ENCODE measurements at regions not wholly inside any gene's neighbourhood (a gene's known extent, or its start where the extent isn't known, plus 50 kb on each side); places are given as distances from the start of the nearest gene placed in this dataset.

DNA sequence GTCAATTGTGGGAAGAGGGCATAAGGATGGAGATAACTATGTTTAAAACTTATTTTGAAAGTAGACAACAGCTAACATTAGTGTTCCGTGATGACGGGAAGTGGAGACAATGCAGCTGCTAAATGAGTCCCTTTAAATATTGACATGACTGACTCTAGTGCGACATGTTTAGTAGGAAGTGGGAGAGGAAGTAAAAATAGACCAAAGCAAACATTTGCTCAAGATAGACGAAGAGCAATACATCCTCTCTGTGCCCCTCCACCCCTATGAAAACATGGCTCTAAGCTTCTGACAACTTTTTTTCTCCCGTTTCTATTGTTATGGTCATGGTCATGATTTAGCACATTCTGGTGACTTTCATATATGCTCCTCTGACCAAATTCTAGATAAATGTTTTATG is 60.0 kb upstream of the HMCN1 start (continued):
- TF ChIP-seq ZNF205 (CRISPR knock-in tag; IDR thresholded peaks at IDR 0.05) (peak; percentile 33; the same call in 1 of the 2 replicates), EED (CRISPR knock-in tag; IDR thresholded peaks at IDR 0.05) (no peak), CCDC6 (CRISPR knock-in tag; IDR thresholded peaks at IDR 0.05) (no peak; the same call in 1 of the 2 replicates), FOXA3 (CRISPR knock-in tag; IDR thresholded peaks at IDR 0.05) (peak; percentile 97), PITX1 (CRISPR knock-in tag; IDR thresholded peaks at IDR 0.05) (peak; percentile 89), ZNF776 (CRISPR knock-in tag; IDR thresholded peaks at IDR 0.05) (no peak), ZNF720 (CRISPR knock-in tag; IDR thresholded peaks at IDR 0.05) (no peak), CHD4 (IDR thresholded peaks at IDR 0.05; ENCODE audit: borderline replicate concordance, low read length) (no peak), AHR (CRISPR knock-in tag; IDR thresholded peaks at IDR 0.05) (no peak), ZBTB33 (CRISPR knock-in tag; IDR thresholded peaks at IDR 0.05) (no peak), SNAPC2 (CRISPR knock-in tag; IDR thresholded peaks at IDR 0.05) (peak; percentile 48; the same call in 1 of the 2 replicates), TGIF2 (CRISPR knock-in tag; IDR thresholded peaks at IDR 0.05) (0 out of 2 replicates have a peak, but pooled peaks have one; percentile 15), TIGD3 (CRISPR knock-in tag; IDR thresholded peaks at IDR 0.05; ENCODE audit: borderline replicate concordance) (no peak)
- TF ChIP-seq, protein P1, sequence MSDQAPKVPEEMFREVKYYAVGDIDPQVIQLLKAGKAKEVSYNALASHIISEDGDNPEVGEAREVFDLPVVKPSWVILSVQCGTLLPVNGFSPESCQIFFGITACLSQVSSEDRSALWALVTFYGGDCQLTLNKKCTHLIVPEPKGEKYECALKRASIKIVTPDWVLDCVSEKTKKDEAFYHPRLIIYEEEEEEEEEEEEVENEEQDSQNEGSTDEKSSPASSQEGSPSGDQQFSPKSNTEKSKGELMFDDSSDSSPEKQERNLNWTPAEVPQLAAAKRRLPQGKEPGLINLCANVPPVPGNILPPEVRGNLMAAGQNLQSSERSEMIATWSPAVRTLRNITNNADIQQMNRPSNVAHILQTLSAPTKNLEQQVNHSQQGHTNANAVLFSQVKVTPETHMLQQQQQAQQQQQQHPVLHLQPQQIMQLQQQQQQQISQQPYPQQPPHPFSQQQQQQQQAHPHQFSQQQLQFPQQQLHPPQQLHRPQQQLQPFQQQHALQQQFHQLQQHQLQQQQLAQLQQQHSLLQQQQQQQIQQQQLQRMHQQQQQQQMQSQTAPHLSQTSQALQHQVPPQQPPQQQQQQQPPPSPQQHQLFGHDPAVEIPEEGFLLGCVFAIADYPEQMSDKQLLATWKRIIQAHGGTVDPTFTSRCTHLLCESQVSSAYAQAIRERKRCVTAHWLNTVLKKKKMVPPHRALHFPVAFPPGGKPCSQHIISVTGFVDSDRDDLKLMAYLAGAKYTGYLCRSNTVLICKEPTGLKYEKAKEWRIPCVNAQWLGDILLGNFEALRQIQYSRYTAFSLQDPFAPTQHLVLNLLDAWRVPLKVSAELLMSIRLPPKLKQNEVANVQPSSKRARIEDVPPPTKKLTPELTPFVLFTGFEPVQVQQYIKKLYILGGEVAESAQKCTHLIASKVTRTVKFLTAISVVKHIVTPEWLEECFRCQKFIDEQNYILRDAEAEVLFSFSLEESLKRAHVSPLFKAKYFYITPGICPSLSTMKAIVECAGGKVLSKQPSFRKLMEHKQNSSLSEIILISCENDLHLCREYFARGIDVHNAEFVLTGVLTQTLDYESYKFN (CRISPR knock-in tag; conservative IDR thresholded peaks at IDR 0.05) = peak; percentile 87
- TF ChIP-seq, protein P2, sequence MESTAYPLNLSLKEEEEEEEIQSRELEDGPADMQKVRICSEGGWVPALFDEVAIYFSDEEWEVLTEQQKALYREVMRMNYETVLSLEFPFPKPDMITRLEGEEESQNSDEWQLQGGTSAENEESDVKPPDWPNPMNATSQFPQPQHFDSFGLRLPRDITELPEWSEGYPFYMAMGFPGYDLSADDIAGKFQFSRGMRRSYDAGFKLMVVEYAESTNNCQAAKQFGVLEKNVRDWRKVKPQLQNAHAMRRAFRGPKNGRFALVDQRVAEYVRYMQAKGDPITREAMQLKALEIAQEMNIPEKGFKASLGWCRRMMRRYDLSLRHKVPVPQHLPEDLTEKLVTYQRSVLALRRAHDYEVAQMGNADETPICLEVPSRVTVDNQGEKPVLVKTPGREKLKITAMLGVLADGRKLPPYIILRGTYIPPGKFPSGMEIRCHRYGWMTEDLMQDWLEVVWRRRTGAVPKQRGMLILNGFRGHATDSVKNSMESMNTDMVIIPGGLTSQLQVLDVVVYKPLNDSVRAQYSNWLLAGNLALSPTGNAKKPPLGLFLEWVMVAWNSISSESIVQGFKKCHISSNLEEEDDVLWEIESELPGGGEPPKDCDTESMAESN (CRISPR knock-in tag; conservative IDR thresholded peaks at IDR 0.05) = 0 out of 2 replicates have a peak, but pooled peaks have one; percentile 34
- TF ChIP-seq, protein P3, sequence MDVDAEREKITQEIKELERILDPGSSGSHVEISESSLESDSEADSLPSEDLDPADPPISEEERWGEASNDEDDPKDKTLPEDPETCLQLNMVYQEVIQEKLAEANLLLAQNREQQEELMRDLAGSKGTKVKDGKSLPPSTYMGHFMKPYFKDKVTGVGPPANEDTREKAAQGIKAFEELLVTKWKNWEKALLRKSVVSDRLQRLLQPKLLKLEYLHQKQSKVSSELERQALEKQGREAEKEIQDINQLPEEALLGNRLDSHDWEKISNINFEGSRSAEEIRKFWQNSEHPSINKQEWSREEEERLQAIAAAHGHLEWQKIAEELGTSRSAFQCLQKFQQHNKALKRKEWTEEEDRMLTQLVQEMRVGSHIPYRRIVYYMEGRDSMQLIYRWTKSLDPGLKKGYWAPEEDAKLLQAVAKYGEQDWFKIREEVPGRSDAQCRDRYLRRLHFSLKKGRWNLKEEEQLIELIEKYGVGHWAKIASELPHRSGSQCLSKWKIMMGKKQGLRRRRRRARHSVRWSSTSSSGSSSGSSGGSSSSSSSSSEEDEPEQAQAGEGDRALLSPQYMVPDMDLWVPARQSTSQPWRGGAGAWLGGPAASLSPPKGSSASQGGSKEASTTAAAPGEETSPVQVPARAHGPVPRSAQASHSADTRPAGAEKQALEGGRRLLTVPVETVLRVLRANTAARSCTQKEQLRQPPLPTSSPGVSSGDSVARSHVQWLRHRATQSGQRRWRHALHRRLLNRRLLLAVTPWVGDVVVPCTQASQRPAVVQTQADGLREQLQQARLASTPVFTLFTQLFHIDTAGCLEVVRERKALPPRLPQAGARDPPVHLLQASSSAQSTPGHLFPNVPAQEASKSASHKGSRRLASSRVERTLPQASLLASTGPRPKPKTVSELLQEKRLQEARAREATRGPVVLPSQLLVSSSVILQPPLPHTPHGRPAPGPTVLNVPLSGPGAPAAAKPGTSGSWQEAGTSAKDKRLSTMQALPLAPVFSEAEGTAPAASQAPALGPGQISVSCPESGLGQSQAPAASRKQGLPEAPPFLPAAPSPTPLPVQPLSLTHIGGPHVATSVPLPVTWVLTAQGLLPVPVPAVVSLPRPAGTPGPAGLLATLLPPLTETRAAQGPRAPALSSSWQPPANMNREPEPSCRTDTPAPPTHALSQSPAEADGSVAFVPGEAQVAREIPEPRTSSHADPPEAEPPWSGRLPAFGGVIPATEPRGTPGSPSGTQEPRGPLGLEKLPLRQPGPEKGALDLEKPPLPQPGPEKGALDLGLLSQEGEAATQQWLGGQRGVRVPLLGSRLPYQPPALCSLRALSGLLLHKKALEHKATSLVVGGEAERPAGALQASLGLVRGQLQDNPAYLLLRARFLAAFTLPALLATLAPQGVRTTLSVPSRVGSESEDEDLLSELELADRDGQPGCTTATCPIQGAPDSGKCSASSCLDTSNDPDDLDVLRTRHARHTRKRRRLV (CRISPR knock-in tag; IDR thresholded peaks at IDR 0.05) = no peak
